GM21717 (cell line): ENCODE measurements at regions not wholly inside any gene's neighbourhood (a gene's known extent, or its start where the extent isn't known, plus 50 kb on each side); places are given as distances from the start of the nearest gene placed in this dataset.
"Not testable (repeated sequence)": the region's sequence is repeated elsewhere in the genome, so short reads cannot be mapped to it uniquely, and the experiment has no call there.

Source experiments
- ATAC-seq: cut with Tn5 transposase; IDR thresholded peaks from one replicate; pipeline ENCODE4 v1.9.1; 2021; ENCODE audit warnings: mild to moderate bottlenecking, moderate library complexity; ENCODE audit not compliant: unreplicated experiment

- no peak for ATAC-seq
Measured at GRCh38 chr13:80841414-80841813, 500.5 kb upstream of the SPRY2 start.

- ATAC-seq: no peak
Measured at GRCh38 chr13:80840316-80840976, 499.5 kb upstream of the SPRY2 start.

- no peak for ATAC-seq
Measured at GRCh38 chr13:80835902-80836301, 495.0 kb upstream of the SPRY2 start.

- ATAC-seq: no peak
Measured at GRCh38 chr13:80830431-80830830, 489.5 kb upstream of the SPRY2 start.

- no peak for ATAC-seq
Measured at GRCh38 chr13:80828759-80829158, 487.8 kb upstream of the SPRY2 start.

GRCh38 chr13:80825276-80825675, 484.4 kb upstream of the SPRY2 start:
- no peak for ATAC-seq

- no peak for ATAC-seq
Measured at GRCh38 chr13:80824229-80824628, 483.3 kb upstream of the SPRY2 start.

GRCh38 chr13:80823472-80823871, 482.5 kb upstream of the SPRY2 start:
- no peak for ATAC-seq

- ATAC-seq: no peak
Measured at GRCh38 chr13:80821466-80821865, 480.5 kb upstream of the SPRY2 start.

GRCh38 chr13:80817979-80818378, 477.1 kb upstream of the SPRY2 start:
- no peak for ATAC-seq

- no peak for ATAC-seq
Measured at GRCh38 chr13:80814541-80814940, 473.6 kb upstream of the SPRY2 start.

GRCh38 chr13:80810294-80810693, 469.4 kb upstream of the SPRY2 start:
- not testable (repeated sequence) for ATAC-seq

- no peak for ATAC-seq
Measured at GRCh38 chr13:80802946-80803345, 462.0 kb upstream of the SPRY2 start.

- ATAC-seq: no peak
Measured at GRCh38 chr13:80798576-80799133, 457.7 kb upstream of the SPRY2 start.

- ATAC-seq: no peak
Measured at GRCh38 chr13:80787604-80788003, 446.7 kb upstream of the SPRY2 start.

- no peak for ATAC-seq
Measured at GRCh38 chr13:80783926-80784565, 443.1 kb upstream of the SPRY2 start.

- no peak for ATAC-seq
Measured at GRCh38 chr13:80782441-80782840, 441.5 kb upstream of the SPRY2 start.

GRCh38 chr13:80778297-80778696, 437.4 kb upstream of the SPRY2 start:
- ATAC-seq: no peak

- no peak for ATAC-seq
Measured at GRCh38 chr13:80757694-80758093, 416.8 kb upstream of the SPRY2 start.

GRCh38 chr13:80755910-80756309, 415.0 kb upstream of the SPRY2 start:
- ATAC-seq: no peak

GRCh38 chr13:80754441-80754840, 413.5 kb upstream of the SPRY2 start:
- no peak for ATAC-seq

- no peak for ATAC-seq
Measured at GRCh38 chr13:80753866-80754265, 412.9 kb upstream of the SPRY2 start.
